Hepatocyte (in vitro differentiated cells): ENCODE measurements at regions not wholly inside any gene's neighbourhood (a gene's known extent, or its start where the extent isn't known, plus 50 kb on each side); places are given as distances from the start of the nearest gene placed in this dataset.

Source experiments
- EZH2phosphoT487 ChIP-seq: fragments of 200-600 bp; sonication (generic); IDR thresholded peaks from one replicate; pipeline ENCODE4 v1.6.1; 2018; ENCODE audit warnings: antibody characterized with exemption, mild to moderate bottlenecking, low read depth, moderate library complexity; ENCODE audit not compliant: unreplicated experiment, severe bottlenecking
- TF ChIP-seq, protein P1 (sequence below): fragments of 200-600 bp; sonication (generic); IDR thresholded peaks from 2 replicates; pipeline ENCODE4 v1.5.1; 2016; ENCODE audit warnings: antibody characterized with exemption, mild to moderate bottlenecking; ENCODE audit not compliant: poor library complexity

DNA sequence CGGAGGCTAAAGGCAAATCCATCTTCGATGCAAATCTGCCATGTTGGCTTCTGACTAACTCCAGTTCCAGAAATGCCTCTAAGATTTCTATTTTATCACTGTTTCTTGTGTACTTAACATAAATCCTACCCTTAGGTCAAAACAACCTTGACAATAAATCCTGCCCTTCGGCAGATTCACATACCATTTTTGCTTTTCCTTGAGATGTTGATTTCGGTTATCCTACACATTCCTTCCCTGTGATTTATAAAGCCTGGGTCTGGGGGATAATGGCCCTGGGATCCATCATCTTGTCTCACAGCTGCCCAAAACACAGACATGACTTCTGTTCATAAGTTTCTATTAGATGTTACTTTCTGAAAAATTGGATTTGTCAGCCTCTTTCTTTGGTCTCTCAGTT, 231.7 kb upstream of the CARD18 start:
- TF ChIP-seq, protein P1, sequence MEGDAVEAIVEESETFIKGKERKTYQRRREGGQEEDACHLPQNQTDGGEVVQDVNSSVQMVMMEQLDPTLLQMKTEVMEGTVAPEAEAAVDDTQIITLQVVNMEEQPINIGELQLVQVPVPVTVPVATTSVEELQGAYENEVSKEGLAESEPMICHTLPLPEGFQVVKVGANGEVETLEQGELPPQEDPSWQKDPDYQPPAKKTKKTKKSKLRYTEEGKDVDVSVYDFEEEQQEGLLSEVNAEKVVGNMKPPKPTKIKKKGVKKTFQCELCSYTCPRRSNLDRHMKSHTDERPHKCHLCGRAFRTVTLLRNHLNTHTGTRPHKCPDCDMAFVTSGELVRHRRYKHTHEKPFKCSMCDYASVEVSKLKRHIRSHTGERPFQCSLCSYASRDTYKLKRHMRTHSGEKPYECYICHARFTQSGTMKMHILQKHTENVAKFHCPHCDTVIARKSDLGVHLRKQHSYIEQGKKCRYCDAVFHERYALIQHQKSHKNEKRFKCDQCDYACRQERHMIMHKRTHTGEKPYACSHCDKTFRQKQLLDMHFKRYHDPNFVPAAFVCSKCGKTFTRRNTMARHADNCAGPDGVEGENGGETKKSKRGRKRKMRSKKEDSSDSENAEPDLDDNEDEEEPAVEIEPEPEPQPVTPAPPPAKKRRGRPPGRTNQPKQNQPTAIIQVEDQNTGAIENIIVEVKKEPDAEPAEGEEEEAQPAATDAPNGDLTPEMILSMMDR = no peak
- no peak for TF ChIP-seq EZH2phosphoT487
